Hematopoietic multipotent progenitor cell treated with erythropoietin and hydrocortisone succinate and interleukin-3 and kit ligand, for 6 days (in vitro differentiated cells): ENCODE measurements at regions not wholly inside any gene's neighbourhood (a gene's known extent, or its start where the extent isn't known, plus 50 kb on each side); places are given as distances from the start of the nearest gene placed in this dataset.
A peak's percentile ranks its signal among the peaks of the same experiment; 100 is the strongest.

Experiments used
- DNase-seq: peaks from one replicate; pipeline ENCODE4 v3.0.0-alpha.2; 2015

DNA sequence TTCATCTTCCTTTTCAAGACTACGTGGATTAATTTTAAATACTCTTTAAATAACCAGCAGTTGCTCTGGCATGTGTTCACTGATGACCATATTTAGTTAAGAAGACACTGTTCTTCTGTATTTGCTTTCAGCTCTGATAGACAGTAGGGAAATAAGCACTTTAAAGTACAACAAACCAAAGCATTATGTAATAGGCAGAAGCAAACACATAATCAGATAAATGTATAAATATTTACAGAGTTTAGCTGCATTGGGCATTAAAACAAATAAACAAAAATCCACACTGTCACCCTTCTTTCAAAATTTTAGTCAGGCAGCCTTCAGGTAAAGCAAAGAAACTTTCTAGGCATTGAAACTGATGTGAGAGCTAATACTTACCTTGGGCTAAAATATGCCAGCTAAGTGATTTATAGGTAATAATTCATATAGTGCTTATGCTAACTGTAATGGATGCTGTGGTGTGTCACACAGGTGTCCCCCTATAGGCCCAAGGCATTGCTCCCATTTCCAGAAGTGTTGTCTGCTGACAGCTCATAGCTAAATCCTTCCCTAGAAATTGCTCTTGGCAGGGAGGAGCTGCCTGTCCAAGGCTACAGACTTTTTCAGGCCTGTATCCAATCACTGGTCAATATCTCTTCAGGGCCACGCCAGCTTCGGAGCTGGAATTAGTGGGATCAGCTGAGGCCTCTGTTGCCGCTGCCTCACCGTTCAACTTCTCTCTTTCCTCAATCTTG, 111.5 kb upstream of the CITED2 start:
- no peak for DNase-seq

DNA sequence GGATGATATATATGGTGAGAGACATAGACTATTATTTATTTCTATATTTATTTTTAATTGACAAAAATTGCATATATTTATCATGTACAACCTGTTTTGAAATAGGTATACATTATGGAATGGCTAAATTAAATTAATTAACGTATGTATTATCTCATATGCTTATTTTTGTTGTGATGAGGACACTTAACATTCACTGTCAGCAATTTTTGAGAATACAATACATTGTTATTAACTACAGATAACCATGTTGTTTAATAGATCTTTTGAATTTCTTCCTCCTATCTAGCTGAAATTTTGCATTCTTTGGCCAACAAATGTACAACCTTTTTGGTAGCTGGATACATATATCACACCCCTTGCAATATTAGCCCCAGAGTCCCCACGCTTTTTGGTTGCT, 110.7 kb upstream of the CITED2 start:
- DNase-seq = no peak

DNA sequence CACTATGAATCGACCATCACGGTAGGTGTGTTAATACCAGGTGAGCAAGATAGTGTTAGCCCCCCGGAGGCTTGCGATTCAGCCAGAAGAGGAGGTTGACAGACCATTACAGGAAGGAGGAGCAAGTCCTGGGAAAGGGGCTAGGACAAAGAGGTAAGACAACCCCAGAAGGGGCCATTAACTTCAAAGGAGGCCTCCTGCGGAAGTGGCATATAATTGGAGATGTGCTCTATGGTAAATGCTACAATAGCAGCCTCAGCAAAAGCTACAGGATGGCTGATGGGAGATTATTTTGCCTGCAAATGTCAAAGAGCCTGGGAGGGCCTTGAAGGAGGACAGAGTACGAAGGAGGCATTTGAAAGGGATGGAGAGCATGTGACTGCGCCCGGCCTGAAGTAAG, 108.6 kb upstream of the CITED2 start:
- DNase-seq = no peak

DNA sequence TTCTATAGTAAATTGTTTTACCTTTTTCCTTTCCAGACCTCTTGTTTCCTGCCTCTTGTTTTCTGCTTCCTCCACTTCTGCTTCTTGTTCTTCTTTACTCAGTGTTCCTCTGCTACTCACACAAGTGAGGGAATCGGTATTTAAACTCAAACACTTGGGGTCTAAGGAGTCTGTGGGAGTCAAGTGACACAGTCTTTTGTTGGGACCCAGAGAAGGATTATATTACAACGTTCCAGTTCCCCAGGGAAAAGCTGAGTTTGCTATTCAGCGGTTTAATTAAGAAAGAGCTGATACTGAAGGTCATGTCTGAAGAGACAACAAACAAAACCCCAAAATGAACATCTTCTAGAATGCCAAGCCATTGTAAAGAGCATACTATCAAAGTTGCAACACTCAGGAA, 107.8 kb upstream of the CITED2 start:
- no peak for DNase-seq

DNA sequence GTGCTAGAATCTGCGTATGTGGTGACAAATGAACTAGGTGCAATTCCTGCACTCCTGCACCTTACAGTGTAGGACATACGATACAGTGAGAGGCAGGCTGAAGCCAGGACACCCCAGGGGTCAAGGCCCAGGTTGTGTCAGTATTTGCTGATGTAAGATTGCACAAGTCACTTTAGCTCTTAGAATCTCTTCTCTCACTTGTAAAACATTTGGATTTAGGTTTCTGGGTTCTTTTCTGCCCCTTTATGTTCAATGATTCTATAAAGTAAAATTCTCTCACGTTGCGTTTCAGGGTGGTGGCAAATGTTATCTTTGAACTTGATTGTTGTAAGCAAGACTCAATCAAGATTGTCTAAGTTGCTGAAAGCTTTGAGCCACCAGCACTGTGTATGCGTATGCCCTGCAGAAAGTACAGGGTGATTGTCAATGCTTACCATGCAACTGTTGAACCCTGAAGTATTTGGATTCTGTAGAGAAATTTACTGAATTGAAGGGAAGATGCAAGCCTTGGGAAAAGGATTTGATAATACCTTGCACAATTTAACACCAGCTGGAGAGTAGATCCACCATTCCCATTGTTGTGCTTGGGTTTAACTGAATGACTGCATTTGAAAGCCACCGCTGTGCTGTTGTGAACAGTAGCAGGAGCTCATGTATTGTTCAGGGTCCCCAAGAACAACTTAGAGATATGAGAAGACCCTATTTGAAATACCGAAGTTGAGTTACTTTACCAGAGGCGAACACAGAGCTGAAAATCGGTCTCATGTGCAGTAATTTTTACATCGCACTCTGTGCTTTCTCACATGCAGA, 106.1 kb upstream of the CITED2 start:
- DNase-seq = no peak

DNA sequence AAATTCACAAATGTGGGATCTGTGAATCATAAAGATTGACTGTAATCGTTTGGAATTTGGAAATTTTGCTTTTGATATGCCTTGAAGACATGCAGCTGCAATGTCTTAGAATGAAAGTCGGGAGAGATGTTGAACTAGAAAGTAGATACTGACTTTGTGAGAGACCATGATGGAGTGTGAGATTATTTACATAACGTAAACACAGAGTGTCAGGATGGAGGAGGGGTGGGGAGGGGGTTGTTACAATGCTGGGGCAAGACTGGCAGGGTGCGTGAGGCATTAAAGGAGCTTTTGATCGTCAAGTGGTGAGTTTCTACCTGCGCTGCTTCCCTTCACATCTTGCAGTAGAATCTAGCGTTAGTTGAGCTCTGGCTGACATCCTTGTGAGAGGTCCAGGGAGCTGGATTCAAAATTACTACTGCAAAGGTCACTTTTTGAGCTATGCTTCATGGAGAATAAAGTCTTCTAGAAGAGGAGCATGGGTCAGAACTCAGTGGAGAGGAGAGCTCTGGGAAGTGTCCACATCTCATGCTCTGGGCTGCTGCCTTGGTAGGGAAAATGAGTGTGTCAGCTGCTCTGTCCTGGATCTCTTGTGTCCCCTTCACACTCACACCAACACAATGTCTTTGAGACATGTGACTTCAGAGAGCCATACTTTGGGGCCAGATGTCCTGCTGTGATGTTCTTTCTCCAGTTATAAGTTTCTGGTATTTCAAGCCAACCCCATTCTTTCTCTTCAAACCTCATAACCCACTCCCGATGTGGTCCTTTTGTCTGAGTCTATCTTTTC, 105.2 kb upstream of the CITED2 start:
- DNase-seq = no peak

DNA sequence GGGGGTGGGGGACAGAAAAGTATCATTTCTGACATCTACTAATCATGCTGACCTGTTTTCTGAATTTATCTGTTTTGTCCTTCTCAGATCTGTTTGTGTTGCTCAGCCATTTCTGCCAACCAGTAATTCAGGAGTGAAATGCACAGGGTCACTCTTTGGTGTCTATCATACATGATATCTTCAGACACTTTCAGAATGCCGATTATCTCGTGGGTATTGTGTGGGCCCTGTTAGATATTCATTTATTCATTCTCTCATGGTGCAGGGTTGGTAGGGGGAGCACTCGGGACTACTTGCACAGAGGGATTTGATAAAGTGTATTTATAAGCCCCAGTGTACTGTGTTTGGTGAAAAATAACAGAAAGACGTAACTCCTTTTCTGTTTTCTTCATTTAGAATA, 101.2 kb upstream of the CITED2 start:
- DNase-seq = peak; percentile 25

DNA sequence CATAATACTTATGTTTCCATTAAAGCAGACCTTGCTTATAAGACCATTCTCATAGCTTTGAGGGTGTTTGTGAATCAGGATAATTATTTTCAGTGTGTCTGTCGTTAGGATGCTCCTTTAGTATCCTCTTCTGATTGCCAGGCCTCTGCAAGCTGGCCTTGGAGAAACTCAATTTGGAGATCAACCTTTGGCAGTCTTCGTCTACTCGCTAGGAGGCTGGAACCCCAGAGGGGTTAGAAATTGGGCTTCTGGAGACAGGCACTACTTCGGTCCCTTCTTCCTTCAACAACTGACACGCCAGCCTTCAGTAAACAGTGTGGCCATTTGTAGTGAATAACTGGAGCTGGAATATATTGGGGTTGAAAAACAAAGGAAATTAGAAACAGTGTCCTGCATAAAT, 100.8 kb upstream of the CITED2 start:
- DNase-seq = peak; percentile 14

DNA sequence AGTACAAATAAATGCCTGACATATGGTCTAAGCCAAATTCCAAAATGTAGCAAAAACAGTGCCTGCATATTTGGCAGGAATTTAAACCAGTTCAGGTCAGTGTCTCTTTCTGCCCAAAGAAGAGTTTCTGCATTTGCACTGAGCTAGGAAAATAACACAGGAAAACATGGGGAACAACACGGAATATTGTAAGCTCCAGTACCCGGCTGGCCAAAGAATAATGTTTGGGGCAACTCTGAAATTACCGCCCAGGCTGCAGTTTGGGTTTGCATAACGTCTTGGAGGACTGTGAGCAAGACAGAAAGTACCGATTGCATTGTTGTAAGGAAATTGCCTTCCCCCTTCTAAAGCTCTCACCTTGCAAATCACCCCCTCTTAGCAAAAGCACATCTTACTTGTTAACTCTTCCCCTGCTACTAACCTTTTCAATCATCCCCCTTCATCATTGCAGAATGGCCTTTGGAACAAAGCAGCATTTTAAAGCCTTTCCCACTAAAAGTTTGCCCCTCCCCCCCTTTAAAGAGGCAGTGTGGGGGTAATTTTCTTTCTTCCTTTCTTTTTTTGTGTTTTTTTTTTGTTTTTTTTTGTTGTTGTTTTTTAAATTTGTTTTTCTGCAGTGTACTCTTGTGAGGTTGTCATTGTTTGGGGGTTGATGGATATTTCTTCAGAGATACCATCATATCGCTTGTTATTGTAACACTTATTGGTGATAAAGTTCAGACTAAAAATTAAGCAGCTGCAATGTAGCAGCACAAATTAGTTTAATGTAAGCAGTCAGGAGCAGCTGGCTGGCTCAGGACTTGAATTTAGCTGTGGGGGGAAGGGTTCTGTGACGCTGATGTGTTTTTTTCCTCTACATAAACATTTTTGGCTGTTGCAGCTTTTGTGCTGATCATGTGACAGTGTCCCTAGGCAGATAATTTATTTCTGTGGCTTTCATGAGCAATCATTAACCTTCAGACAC, 100.0 kb upstream of the CITED2 start:
- DNase-seq = peak; percentile 89

DNA sequence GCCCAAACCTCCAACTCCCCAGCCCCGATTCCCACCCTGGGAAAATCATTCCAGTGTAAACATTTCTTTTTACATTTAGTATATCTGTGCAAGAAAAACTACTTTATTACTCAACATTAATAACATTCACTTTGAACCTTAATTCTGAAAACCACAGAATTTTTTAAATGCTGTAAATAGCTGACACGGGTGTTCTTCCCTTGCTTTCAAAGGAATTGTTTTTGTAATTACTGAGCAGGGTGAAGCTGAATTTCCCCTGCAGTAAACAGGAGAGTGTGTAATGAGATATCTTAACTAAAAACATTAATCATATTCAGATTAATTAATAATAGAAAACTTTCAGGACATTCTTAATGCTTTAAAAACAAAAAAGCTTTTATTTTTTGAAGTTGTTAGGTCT, 99.3 kb upstream of the CITED2 start:
- DNase-seq = no peak

DNA sequence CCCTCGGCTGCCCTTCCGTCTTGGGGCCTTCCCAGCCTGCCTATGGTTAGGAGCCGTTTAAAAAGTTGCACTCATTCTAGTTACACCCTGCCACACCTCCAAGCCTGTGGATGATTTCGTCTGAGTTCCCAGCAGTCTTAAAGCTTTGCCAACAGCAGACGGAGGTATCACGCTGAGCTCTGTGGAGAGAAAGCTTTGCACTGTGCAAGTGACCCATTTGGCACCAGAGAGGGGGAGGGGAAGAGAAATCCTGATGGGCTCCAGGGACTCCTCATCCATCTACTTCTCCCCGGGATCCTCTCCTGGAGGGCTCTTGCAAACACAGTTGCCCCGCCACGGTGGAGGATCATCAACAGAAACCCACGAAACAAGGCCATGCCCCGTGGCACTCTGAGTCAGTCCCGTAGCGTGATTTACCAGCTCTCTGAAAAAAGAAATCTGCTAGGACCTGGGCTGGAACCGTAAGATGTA, 98.8 kb upstream of the CITED2 start:
- peak; percentile 63 for DNase-seq

DNA sequence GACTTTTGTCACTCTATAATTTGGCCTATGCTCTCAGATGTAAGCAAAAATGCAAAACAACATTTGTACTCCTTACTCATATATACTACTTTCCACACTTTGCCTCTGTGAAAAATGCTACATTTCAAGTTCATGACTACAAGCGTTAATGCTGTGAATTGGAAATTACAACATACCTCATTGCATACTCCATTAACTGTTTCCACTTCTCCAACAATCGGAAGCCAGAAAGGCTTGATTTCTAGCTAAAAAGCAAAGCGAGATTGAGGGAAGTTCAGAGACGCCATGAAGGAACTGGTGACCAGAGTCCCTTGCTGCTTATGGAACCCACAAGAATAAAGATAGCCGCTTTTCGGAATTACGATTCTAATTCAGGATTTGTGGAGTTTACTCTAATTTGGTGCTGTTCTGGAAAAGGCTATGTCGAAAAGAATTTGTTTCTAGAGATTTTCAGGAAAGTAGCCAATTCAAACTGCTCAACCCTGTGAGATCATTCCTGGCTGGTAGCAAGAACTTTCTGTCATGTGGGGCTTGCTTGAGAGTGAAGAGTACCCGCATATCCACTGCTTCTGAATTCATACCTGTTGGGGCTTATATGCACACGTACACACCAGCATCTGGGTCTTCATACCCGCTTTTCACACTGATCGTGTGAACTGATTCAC, 98.0 kb upstream of the CITED2 start:
- no peak for DNase-seq

DNA sequence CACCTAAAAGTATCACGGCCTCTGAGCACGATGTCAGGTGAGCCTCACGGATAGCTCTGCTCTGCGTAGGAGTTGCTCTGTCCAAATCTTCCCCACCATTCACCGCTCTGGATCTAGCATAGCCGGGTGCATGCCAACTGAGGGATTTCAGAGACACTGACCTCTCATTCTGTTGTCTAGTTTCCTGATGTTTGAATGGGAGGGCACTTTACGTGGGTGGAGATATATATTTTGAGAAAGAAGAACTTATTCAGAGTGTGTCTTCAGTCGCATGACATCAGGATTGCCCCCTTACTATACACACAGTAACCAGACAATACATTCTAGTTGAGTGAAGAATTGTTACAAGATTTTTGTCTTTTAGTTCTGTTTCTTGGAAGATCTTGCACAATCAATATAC, 96.5 kb upstream of the CITED2 start:
- DNase-seq = no peak

DNA sequence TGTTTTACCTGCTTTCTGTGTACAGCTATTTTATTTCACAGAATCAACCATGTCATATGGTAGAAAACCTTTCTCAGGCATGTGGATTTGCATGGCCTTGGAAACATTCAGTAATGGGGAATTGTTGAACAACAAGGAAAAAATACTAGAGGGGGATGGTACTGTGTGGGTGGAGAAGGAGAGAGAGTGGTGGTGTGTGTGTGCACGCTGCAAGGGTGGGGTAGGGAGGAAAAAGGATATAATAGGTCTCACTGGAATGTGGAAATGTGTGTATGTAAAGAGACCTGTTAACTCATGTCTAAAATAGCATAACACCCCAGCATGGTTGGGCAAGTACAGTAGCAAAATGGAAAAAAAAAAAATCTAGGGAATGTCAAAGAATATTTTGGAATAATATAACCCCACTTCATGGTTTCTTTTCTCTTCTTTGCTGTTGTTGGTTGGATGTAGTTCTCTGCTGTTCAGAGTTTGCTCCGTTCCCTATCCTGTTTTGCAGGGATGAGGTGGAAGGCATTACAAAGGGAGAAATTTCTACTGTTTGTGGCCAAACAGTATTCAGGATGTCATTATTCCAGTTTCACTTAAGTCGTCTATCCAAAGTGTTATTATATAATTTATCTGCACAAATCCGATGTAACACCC, 93.9 kb upstream of the CITED2 start:
- no peak for DNase-seq

DNA sequence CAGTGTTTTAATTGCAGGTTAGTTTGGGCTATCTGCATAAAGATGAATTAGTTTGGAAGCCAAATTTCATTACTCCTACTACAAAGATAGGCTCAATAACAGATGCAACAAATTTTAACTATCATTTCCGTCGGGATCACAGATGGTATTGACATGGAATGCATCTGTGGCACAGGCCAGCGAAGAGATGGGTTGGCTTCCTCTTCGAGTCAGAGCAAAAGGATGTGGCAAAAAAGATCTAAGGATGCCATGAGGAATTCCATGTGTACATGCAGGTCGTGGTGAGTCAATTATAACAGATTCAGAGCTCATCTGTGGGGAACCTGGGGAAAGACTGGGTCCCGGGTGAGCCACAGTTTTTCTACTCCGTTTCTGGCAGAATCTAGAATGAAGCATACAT, 83.0 kb upstream of the CITED2 start:
- DNase-seq = no peak

DNA sequence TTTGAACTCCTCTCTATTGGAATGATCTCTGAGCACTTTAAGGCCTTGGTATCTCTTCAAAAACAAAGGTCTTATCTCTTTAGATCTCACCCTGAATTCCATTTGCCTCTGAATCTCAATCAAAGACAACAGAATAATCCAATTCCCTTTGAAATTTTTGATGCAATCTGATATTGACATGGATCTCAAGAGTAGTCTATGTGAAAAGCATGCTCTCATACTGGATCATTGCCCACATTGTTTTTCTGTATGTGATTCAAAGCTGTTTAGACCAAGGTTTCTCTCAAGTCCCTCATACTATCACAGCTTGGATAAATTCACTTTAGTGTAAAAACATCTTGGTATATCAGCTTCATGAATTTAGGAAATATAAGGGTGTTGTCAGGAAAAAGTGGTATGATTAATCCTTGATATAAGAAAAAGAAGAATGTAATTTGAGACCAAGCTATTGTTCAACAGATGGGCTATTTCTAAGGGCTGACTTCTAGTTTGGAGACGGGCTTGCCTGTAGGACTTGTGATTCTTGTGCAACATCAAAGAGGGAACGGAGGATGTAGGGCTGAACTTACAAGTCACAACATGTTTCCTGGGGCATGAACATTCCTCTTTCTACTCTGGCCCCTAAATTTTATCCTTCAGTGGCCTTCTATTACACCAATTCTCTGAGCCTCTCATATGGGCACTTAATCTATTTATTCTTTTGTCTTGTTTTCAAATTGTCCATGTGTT, 77.9 kb upstream of the CITED2 start:
- DNase-seq = no peak

DNA sequence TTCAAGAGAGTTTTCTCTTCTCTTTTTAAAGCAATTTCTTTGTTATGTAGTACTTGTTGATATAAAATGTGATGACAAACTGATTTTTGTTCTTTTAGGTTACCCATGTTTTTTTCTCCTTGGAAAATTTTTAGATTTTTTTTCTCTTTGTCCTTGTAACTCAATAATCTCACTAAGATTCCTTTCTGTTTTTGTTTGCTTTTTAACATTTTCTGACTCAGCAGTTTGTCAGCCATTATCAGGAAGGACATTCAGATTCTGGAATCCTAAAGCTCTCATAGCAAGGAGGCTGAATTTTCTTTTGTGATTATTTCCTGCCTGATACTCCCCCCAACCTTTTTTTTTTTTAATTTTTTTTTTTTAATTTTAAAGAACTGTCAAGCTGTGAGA, 75.2 kb upstream of the CITED2 start:
- peak; percentile 39 for DNase-seq

DNA sequence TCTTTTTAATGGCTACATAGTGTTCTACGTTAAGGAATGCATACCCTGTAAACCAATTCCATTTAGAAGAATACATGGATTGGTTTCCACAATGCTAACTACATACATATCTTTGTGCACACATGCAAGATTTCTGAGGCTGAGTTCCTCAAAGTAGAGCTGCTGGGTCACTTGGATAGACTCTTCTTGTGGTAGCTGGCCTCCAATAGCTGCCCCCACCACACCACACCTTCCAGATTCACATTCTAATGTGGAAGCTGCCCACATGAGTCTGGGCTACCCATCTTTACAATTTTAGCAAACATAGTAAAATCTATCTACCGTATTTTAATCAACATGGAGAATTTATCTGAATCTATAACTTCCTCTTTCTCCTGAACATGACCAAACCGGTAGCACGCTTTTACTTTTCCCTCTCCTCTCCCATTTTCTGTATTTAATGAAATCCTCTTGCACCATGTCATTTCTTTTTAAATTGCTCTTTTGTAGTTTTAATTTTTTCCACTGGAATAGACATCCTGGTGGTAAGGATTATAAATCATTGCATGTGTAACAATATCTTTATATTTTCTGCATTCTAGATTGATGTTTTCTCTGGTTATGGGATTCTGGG, 74.7 kb upstream of the CITED2 start:
- DNase-seq = peak; percentile 43

DNA sequence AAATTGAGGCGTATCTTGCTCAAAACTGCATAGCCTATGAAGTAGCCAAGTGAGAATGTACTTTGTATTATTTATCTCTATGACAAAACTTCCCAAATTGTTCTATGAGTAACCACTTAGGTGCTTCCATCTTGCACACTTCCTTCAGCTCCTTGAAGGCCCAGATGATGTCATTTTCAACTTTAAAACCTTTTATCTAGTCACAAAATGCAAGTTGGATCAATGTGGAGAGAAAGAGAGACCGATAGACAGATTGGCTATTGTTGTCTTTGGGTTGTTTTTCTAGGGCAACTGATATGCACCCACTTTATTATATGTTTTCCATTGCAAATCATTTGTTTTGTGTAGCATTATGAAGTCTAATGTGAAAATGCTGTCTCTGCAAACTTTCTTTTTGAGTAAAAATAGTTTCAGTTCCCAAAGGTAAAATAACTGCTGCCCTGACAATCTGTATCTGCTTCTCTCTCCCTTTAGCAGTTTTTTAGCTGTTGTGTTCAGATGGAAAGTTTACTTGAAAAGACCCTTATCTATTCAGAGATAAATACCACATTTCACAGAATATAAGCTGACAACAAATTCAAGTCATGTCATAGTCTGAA, 73.7 kb upstream of the CITED2 start:
- peak; percentile 68 for DNase-seq

DNA sequence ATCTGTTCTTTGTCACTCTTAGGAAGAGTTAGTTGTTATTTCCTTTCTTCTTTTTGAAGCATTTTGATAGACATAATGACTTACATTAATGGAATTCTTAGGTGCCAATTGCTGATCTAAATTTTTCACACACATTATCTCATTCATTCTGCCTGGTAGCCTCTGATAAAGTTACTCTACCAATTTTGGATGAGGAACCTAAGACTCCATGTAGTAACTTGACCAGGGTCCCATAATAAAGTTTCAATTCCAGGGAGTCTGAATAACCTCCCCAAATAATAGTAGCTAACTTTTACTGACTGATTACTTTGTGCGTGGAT, 73.2 kb upstream of the CITED2 start:
- DNase-seq = peak; percentile 59
